Hepatocyte (in vitro differentiated cells): ENCODE measurements at regions not wholly inside any gene's neighbourhood (a gene's known extent, or its start where the extent isn't known, plus 50 kb on each side); places are given as distances from the start of the nearest gene placed in this dataset.

ENCODE experiments used
- DNase-seq: peaks from one replicate; pipeline ENCODE4 v3.0.0-alpha.2; 2016; ENCODE audit warnings: low spot score
- H2AFZ ChIP-seq: fragments of 200-600 bp; sonication (generic); 2 replicates; pipeline ENCODE4 v1.6.0; 2016; ENCODE audit warnings: antibody characterized with exemption, mild to moderate bottlenecking
- H3K27ac ChIP-seq: fragments of 200-600 bp; sonication (generic); 2 replicates; pipeline ENCODE4 v1.5.1; 2016; ENCODE audit warnings: mild to moderate bottlenecking
- H3K27me3 ChIP-seq: fragments of 200-600 bp; sonication (generic); 2 replicates; pipeline ENCODE4 v1.6.1; 2016
- H3K36me3 ChIP-seq: fragments of 200-600 bp; sonication (generic); replicated peaks from 2 replicates; pipeline ENCODE4 v1.5.1; 2016; ENCODE audit warnings: low read depth; ENCODE audit not compliant: insufficient read depth
- H3K4me1 ChIP-seq: fragments of 200-600 bp; sonication (generic); 2 replicates; pipeline ENCODE4 v1.5.1; 2016; ENCODE audit warnings: mild to moderate bottlenecking, moderate library complexity; ENCODE audit not compliant: insufficient read depth
- H3K4me2 ChIP-seq: fragments of 200-600 bp; sonication (generic); 2 replicates; pipeline ENCODE4 v1.6.0; 2016
- H3K4me3 ChIP-seq: fragments of 200-600 bp; sonication (generic); 2 replicates; pipeline ENCODE4 v1.5.1; 2016; ENCODE audit warnings: mild to moderate bottlenecking
- H3K79me2 ChIP-seq: fragments of 200-600 bp; sonication (generic); 2 replicates; pipeline ENCODE4 v1.6.0; 2017; ENCODE audit warnings: mild to moderate bottlenecking
- H3K9me2 ChIP-seq: fragments of 200-600 bp; sonication (generic); replicated peaks from 2 replicates; pipeline ENCODE4 v1.6.0; 2017; ENCODE audit warnings: mild to moderate bottlenecking; ENCODE audit not compliant: insufficient read depth
- H3K9me3 ChIP-seq: fragments of 200-600 bp; sonication (generic); 2 replicates; pipeline ENCODE4 v1.5.1; 2016; ENCODE audit warnings: low read depth, mild to moderate bottlenecking
- H4K20me1 ChIP-seq: fragments of 200-600 bp; sonication (generic); 2 replicates; pipeline ENCODE4 v1.6.0; 2016; ENCODE audit warnings: mild to moderate bottlenecking; ENCODE audit not compliant: insufficient read depth, poor library complexity, severe bottlenecking
- EZH2 ChIP-seq: fragments of 200-600 bp; sonication (generic); IDR thresholded peaks from 2 replicates; pipeline ENCODE4 v1.6.1; 2016; ENCODE audit warnings: antibody characterized with exemption, mild to moderate bottlenecking, borderline replicate concordance
- EZH2phosphoT487 ChIP-seq: fragments of 200-600 bp; sonication (generic); IDR thresholded peaks from one replicate; pipeline ENCODE4 v1.6.1; 2018; ENCODE audit warnings: antibody characterized with exemption, mild to moderate bottlenecking, low read depth, moderate library complexity; ENCODE audit not compliant: unreplicated experiment, severe bottlenecking
- WGBS: methylation state at CpG from one replicate; pipeline ENCODE4 v1.1.6; 2016; ENCODE audit warnings: low lambda C conversion rate; ENCODE audit errors: missing lambda C conversion rate; 5-methylcytosine and 5-hydroxymethylcytosine counted together
- TF ChIP-seq, protein P1 (sequence below): fragments of 200-600 bp; sonication (generic); IDR thresholded peaks from 2 replicates; pipeline ENCODE4 v1.5.1; 2016; ENCODE audit warnings: antibody characterized with exemption, mild to moderate bottlenecking; ENCODE audit not compliant: poor library complexity

DNA sequence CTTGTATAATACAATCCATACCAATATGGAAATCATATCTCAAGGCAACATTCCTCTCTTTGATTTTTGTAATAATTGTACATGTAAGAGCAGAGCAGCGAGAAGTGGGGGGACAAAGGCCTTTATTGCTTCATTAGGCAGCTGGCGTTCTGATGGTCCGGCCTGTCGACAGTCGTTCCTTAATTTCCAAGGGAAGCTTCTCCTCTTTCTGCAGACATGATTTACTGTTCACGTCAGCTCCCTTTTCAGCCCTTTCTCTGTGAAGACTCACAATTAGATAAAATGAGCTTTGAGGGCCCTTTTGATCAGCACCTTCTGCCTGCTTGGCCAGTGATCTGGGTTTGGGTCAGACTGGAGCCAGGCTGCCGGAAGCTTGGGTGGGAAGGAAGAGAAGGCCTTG, 65.6 kb upstream of the CTBP2 start:
- H3K79me2 ChIP-seq: no peaks in the 10 kb centered on the region
- no peaks in the 10 kb centered on the region for H3K36me3 ChIP-seq
- H4K20me1 ChIP-seq: no peaks in the 10 kb centered on the region
- H2AFZ ChIP-seq: no peak overlapping the region
- 95% methylated on average over 7 of the region's 7 CpGs for WGBS
- no peaks in the 10 kb centered on the region for H3K27me3 ChIP-seq
- no peaks in the 10 kb centered on the region for H3K9me2 ChIP-seq
- TF ChIP-seq, protein P1, sequence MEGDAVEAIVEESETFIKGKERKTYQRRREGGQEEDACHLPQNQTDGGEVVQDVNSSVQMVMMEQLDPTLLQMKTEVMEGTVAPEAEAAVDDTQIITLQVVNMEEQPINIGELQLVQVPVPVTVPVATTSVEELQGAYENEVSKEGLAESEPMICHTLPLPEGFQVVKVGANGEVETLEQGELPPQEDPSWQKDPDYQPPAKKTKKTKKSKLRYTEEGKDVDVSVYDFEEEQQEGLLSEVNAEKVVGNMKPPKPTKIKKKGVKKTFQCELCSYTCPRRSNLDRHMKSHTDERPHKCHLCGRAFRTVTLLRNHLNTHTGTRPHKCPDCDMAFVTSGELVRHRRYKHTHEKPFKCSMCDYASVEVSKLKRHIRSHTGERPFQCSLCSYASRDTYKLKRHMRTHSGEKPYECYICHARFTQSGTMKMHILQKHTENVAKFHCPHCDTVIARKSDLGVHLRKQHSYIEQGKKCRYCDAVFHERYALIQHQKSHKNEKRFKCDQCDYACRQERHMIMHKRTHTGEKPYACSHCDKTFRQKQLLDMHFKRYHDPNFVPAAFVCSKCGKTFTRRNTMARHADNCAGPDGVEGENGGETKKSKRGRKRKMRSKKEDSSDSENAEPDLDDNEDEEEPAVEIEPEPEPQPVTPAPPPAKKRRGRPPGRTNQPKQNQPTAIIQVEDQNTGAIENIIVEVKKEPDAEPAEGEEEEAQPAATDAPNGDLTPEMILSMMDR: no peak
- TF ChIP-seq EZH2: no peak
- no peak for TF ChIP-seq EZH2phosphoT487
- no peak overlapping the region for H3K4me3 ChIP-seq
- no peaks in the 10 kb centered on the region for H3K4me1 ChIP-seq
- H3K27ac ChIP-seq: no peak overlapping the region
- H3K9me3 ChIP-seq: no peaks in the 10 kb centered on the region
- no peak overlapping the region for H3K4me2 ChIP-seq
- no peak for DNase-seq

DNA sequence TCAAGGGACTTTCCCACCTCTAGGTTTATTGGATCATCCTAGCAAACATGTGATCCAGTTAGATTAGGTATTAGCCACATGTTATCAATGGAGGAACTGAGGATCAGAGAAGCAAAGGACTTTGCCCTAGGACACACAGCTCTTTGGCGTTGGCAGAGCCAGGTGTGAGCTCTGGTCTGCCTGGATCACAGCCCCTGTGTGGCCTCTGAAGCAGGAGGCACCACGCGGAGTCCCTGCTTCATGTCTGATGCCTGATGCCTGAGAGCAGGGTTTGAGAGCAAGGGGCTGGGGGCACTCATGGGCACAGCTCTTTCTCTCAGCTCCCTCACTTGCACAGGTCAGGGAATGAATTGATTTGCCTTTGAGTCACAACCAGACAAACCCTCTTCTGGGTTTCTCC, 64.7 kb upstream of the CTBP2 start:
- no peak overlapping the region for H3K4me2 ChIP-seq
- no peak for DNase-seq
- H3K36me3 ChIP-seq: no peaks in the 10 kb centered on the region
- H3K4me1 ChIP-seq: no peaks in the 10 kb centered on the region
- 72% methylated on average over 3 of the region's 3 CpGs for WGBS
- H3K27me3 ChIP-seq: no peaks in the 10 kb centered on the region
- no peaks in the 10 kb centered on the region for H3K79me2 ChIP-seq
- no peak overlapping the region for H2AFZ ChIP-seq
- H4K20me1 ChIP-seq: no peaks in the 10 kb centered on the region
- no peak overlapping the region for H3K4me3 ChIP-seq
- no peaks in the 10 kb centered on the region for H3K9me3 ChIP-seq
- TF ChIP-seq EZH2phosphoT487 (no peak), EZH2 (no peak)
- TF ChIP-seq, protein P1: no peak
- H3K9me2 ChIP-seq: no peaks in the 10 kb centered on the region
- H3K27ac ChIP-seq: no peak overlapping the region

DNA sequence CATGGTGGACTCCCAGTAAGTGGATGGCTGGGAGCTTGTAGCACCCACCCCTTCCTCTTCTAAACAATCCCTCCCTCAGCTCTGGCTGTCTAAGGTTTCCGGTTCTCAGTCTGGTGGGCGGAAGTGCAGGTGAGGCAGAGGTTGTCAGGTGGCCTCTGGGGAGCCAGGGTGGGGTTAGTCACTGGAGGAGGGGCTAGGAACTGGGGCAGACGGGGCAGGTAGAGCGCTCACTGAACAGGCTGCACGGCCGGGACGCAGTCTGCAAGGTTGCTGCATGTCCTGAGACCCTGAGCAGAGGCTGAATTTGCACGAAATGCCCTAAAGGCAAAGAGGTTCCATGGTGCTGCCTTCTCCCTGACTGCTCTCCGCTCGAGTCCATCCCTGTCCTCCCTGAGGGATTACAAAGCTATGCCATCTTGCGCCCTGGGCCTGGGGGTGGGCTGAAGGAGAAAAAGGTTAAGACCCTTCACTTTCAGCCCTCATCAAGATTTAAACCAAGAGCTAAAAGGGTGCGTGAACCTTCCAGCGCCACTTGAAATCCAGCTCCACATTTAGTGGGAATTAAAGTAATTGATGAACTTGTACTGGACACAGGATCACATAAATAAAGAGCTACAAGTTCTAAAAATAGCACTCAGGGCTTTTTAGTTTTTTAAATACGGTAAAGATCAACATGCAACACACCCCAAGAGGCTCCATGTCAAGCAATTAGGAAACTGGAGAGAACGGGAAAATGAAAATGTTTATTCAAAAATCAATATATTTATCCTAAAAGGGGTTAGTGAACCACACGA, 62.3 kb upstream of the CTBP2 start:
- WGBS: 76% methylated on average over 14 of the region's 16 CpGs
- DNase-seq: no peak

More for the DNA sequence above, 62.3 kb upstream of the CTBP2 start:
- H3K27ac ChIP-seq: no peak overlapping the region
- no peak for TF ChIP-seq EZH2
- TF ChIP-seq, protein P1: no peak
- TF ChIP-seq EZH2phosphoT487: no peak
- no peaks in the 10 kb centered on the region for H3K36me3 ChIP-seq
- no peaks in the 10 kb centered on the region for H3K27me3 ChIP-seq
- H3K9me3 ChIP-seq: no peaks in the 10 kb centered on the region
- no peaks in the 10 kb centered on the region for H3K9me2 ChIP-seq
- no peaks in the 10 kb centered on the region for H3K79me2 ChIP-seq
- no peak overlapping the region for H2AFZ ChIP-seq
- no peak overlapping the region for H3K4me2 ChIP-seq
- H4K20me1 ChIP-seq: no peaks in the 10 kb centered on the region
- no peaks in the 10 kb centered on the region for H3K4me1 ChIP-seq
- H3K4me3 ChIP-seq: no peak overlapping the region
